GM12878 (cell line): ENCODE measurements at regions not wholly inside any gene's neighbourhood (a gene's known extent, or its start where the extent isn't known, plus 50 kb on each side); places are given as distances from the start of the nearest gene placed in this dataset.

ENCODE experiments used
- CBX3 ChIP-seq: fragments of 200-600 bp; sonication (generic); IDR thresholded peaks from 2 replicates; pipeline ENCODE4 v1.6.1; 2016; ENCODE audit warnings: low read depth, borderline replicate concordance
- ELK1 ChIP-seq: IDR thresholded peaks from 2 replicates; pipeline ENCODE4 v1.6.1; 2012; ENCODE audit warnings: low read depth, low read length, improper control_type of control experiment
- EZH2 ChIP-seq: IDR thresholded peaks from 2 replicates; pipeline ENCODE4 v1.6.1; 2012; ENCODE audit warnings: low read depth, mild to moderate bottlenecking, control low read depth, inconsistent platforms, low read length, borderline replicate concordance; ENCODE audit not compliant: control insufficient read depth
- GABPA ChIP-seq: IDR thresholded peaks from 2 replicates; pipeline ENCODE4 v1.6.1; 2014; ENCODE audit warnings: antibody characterized with exemption, low read depth, mild to moderate bottlenecking, inconsistent platforms
- NBN ChIP-seq: fragments of 450-650 bp; IDR thresholded peaks from 2 replicates; pipeline ENCODE4 v1.6.1; 2016
- RBBP5 ChIP-seq: fragments of 200-600 bp; sonication (generic); conservative IDR thresholded peaks from 2 replicates; pipeline ENCODE4 v1.6.1; 2016
- ZBTB11 ChIP-seq: fragments of 450-650 bp; formaldehyde crosslinking; IDR thresholded peaks from 2 replicates; pipeline ENCODE4 v1.5.0; 2022; ENCODE audit warnings: mild to moderate bottlenecking, missing genetic modification characterization
- TF ChIP-seq, protein P1 (sequence below): fragments of 450-650 bp; IDR thresholded peaks from 2 replicates; pipeline ENCODE4 v1.6.1; 2018; ENCODE audit warnings: mild to moderate bottlenecking, low read depth, moderate library complexity; ENCODE audit not compliant: partially characterized antibody
- TF ChIP-seq, protein P2 (sequence below): fragments of 450-650 bp; formaldehyde crosslinking; IDR thresholded peaks from 2 replicates; pipeline ENCODE4 v1.4.0; 2020; ENCODE audit warnings: mild to moderate bottlenecking, moderate library complexity

GRCh38 chr4:56215141-56215783 lies 172.0 kb downstream of the AASDH start (continued):
- TF ChIP-seq, protein P1, sequence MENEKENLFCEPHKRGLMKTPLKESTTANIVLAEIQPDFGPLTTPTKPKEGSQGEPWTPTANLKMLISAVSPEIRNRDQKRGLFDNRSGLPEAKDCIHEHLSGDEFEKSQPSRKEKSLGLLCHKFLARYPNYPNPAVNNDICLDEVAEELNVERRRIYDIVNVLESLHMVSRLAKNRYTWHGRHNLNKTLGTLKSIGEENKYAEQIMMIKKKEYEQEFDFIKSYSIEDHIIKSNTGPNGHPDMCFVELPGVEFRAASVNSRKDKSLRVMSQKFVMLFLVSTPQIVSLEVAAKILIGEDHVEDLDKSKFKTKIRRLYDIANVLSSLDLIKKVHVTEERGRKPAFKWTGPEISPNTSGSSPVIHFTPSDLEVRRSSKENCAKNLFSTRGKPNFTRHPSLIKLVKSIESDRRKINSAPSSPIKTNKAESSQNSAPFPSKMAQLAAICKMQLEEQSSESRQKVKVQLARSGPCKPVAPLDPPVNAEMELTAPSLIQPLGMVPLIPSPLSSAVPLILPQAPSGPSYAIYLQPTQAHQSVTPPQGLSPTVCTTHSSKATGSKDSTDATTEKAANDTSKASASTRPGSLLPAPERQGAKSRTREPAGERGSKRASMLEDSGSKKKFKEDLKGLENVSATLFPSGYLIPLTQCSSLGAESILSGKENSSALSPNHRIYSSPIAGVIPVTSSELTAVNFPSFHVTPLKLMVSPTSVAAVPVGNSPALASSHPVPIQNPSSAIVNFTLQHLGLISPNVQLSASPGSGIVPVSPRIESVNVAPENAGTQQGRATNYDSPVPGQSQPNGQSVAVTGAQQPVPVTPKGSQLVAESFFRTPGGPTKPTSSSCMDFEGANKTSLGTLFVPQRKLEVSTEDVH: no peak
- TF ChIP-seq CBX3 (no peak), RBBP5 (no peak), ELK1 (no peak), EZH2 (no peak), NBN (no peak), ZBTB11 (CRISPR knock-in tag) (no peak), GABPA (no peak)
- TF ChIP-seq, protein P2, sequence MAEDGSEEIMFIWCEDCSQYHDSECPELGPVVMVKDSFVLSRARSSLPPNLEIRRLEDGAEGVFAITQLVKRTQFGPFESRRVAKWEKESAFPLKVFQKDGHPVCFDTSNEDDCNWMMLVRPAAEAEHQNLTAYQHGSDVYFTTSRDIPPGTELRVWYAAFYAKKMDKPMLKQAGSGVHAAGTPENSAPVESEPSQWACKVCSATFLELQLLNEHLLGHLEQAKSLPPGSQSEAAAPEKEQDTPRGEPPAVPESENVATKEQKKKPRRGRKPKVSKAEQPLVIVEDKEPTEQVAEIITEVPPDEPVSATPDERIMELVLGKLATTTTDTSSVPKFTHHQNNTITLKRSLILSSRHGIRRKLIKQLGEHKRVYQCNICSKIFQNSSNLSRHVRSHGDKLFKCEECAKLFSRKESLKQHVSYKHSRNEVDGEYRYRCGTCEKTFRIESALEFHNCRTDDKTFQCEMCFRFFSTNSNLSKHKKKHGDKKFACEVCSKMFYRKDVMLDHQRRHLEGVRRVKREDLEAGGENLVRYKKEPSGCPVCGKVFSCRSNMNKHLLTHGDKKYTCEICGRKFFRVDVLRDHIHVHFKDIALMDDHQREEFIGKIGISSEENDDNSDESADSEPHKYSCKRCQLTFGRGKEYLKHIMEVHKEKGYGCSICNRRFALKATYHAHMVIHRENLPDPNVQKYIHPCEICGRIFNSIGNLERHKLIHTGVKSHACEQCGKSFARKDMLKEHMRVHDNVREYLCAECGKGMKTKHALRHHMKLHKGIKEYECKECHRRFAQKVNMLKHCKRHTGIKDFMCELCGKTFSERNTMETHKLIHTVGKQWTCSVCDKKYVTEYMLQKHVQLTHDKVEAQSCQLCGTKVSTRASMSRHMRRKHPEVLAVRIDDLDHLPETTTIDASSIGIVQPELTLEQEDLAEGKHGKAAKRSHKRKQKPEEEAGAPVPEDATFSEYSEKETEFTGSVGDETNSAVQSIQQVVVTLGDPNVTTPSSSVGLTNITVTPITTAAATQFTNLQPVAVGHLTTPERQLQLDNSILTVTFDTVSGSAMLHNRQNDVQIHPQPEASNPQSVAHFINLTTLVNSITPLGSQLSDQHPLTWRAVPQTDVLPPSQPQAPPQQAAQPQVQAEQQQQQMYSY (CRISPR knock-in tag): no peak
- TF ChIP-seq, all 136 proteins: peak for 0
